NCI-H2081 (cell line): ENCODE measurements at regions not wholly inside any gene's neighbourhood (a gene's known extent, or its start where the extent isn't known, plus 50 kb on each side); places are given as distances from the start of the nearest gene placed in this dataset.
"Not testable (repeated sequence)": the region's sequence is repeated elsewhere in the genome, so short reads cannot be mapped to it uniquely, and the experiment has no call there.

Experiments
- DNase-seq, 2 experiments: peaks; one replicate each; lab custom pipeline; 2025; lab: John Stamatoyannopoulos, UW

DNA sequence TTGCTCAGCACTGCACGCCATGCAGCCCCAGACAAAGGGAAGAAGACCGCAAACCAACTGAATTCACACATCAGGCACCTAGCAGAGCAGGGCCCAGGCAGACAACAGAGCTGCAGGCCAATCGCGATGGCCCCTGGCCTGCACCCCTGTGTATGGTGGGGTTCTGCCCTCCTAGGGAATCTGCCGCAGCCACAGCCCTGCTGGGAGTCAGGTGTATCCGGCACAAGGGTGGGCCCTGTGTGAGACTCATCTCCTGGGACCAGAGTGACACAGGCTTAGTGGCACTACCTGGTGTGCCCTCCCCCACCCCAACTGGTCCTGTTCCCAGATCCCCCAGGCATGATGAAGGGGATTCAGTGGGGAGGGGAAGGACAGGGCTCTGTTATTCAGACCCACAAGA, 122.8 kb downstream of the ATPSCKMT start:
- DNase-seq: no peak

DNA sequence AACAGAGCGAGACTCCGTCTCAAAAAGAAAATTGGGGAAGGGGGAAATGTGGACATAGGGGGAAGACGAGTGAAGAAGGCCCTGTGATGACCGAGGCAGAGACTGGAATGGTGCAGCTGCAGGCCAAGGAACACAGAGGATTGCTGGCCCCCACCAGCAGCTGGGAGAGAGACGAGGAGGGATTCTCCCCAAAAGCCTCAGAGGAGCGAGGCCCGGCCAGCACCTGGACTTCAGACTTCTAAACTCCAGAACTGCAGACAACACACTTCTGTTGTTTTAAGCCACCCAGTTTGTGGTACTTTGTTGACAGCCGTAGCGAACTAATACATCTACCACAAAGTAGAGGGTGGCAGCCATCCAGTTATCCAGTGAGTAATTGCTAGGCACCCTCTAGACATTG, 124.6 kb downstream of the ATPSCKMT start:
- no peak for DNase-seq

DNA sequence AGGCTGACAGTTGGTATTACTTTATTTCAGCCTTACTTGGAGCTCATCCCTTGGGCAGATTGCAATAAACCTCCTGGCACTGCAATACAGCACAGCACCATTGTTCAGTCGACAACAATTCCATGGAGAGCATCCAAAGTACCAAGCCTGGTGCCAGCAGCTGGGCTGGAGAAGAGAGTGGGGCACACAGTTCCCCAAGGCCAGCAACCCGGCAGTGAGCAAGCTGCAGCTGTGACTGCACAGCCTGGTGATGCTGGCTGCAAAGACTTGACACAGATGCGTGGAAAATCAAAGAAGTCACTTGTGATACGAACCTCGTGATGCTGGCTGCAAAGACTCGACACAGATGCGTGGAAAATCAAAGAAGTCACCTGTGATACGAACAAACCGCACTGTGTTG, 125.4 kb downstream of the ATPSCKMT start:
- no peak for DNase-seq

DNA sequence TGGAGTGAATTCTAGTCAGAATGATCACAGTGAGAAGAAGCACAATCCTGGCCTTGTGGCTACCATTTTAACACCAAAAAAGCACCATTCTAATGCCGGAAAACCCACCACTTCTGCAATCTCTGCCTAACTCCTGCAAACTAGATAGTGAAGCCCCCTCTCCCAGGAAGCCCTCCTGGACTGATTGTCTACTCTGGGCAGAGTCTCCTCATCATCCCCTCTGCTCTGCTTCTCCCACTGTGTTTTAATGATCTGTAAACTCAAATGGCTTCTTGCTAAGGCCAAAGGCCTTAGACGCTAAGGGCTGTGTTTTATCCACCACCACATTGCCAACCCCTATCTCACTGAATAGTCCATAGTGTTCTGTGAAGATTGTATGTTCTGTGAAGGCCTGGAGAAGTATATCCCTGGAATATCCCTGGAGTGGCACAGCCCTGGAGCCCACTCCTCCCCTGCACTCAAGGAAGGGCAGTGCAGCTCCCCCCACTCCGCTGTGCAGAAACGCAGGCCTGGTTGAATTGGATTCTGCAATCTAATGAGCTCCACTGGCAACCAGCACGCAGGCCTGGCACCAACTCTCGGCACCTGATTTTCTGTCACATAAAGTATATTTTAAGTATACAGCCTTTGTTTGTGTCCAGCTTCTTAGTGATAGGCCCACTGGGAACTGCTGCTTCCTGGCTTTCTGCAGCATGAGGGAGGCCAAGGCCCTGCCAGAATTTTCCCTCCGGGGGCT, 126.3 kb downstream of the ATPSCKMT start:
- no peak for DNase-seq

DNA sequence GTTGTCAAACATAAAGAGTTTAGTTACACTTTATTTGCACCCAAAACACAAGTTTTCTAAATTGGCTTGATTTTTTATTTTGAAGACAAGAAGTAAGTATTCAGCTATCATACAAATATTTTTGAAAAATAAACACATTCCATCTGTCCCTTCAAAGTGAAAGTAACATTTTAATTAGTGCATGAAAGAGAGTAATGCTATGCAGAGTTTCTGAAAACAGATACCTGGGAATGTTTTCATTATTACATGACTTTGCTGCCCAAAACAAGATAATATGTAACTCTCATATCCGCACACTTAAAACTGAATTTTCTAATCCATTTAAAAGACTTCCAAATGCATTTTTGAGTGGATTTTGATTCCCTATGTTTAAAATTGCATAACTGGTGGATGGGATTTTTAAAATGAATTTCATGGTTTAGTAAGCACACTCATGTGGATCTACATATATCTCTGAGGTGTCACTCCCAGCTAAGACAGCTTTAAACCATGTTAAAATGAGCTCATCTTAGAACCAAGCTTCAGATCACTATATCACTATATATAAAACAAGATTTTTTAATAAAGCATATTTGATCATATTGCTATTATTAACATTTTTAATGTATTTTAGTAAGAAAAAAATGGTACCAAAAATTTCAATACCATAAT, 127.5 kb downstream of the ATPSCKMT start:
- DNase-seq: no peak

DNA sequence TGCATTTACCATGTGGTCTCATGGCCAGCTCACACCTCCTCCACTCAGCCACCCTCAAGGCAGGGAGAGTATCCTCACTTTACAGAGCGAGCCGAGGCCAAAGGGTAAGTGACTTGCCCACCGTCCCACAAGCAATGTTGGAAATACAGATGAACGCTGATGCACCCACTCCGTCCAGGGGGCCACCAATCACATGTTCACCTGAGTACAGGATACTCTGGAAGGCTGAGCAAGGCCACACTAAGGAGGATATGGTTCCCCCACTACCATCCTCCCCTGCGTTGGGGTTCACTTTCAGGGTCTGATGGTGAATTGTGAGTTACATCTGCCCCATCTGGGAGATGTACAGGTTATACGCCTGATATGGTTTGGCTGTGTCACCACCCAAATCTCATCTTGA, 128.8 kb downstream of the ATPSCKMT start:
- DNase-seq: no peak

DNA sequence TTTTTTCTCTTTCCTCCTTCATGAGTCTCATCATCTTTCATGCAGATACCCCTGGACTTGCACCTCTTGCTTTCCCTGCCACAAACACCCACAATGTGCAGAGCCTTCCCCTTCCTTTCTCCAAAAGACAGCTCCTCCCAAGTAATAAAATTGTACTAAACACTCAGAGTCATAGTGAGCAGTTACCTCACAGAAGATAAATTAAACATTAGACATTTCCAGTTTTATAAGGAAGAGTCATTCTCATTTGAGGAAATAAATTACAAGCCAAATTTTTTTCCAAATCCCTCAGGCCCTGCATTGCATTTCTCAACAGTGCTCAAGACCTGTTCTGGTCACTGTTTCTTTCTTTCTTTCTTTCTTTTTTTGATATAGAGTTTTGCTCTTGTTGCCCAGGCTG, 131.5 kb downstream of the ATPSCKMT start:
- DNase-seq: no peak

DNA sequence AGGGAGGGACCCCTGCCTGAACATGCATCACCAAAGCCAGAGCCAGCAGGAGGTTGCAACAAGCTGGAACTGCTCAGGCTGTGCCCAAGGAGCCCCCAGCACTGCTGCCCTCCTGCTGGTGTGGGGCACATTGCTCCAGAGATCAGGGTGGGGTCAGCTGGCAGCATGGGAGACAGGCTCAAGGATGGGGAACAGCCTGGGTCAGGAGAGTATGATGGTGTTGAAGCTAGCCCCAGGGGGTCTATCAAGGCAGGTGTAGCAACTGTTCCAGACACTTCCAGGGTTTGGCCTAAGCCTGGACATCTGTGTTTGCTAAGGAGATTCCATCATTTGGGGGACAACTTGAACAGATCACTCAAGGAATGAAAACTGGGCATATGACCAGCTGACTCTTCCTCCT, 133.1 kb downstream of the ATPSCKMT start:
- no peak for DNase-seq

DNA sequence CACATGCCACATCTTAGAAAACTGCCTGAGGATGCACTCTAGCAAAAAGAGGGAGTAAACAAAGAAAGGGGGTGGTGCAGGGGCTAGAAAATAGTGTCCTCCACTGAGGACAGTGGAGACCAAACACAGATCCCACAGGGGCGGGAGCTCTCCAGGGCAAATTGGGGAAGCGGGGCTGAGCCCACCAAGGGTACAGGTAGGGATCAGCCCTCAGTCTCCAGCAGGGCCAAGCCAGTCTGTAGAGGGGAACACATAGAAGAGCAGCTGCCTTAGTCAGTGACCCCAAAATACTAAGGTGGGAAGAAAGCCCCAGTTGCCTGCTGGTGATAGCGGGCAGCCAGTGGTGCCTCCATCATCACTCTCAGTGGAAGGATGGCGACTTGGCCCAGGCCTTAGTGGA, 134.0 kb downstream of the ATPSCKMT start:
- no peak for DNase-seq

DNA sequence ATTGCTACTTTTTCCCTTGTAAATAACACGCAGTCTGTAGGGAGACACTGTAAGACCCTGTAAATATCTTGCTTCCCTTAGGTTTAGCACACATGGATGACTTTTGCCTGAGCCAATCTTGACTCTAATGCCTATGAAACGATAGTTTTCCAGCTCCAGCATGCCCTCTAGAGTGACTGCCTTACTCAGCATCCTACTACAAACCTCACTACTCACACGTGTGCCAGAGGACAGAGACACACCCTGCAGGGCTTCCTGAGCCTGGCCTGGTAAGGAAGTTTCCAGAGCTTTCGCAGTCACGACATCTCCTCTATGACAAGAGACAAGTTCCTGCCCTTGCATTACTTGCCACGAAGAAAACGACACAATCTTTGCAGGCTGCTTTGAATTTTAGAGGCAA, 138.1 kb downstream of the ATPSCKMT start:
- DNase-seq: peak; percentile 57 to 73

DNA sequence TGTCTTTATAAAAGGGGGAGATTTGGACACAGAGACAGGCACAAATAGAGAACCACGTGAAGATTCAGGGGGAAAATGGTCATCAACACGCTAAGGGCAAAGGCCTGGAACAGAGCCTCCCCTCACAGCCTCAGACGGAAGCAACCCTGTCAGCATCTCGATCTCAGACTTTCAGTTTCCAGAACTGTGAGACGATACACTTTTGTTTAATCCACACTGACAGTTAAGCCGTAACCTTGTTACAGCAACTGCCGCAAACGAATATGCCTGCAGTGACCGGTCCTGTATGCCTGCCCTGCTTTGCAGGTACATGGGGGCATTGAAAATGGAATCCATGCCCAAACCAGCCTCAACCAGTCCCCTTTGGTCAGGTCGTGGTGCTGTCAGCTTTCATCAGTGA, 139.5 kb downstream of the ATPSCKMT start:
- no peak for DNase-seq

DNA sequence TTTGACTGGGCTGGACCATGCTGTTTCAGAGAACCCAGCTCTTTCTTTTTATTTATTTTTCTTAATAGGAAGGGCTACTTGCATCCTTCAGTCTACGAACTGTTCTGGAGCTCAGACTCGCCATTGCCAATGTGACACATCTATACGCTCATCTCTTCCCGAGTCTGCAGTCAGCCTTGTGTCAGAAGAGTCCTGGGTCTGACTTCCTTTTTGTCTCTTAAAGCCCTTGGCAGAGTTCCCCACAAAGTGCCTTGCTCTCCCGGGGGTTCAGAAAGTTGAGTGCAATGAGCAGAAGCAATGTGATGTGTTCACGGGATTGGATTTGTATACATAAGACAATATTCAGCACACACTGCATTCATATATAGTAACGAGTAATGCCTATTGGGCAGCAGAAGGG, 140.4 kb downstream of the ATPSCKMT start:
- DNase-seq: no peak

DNA sequence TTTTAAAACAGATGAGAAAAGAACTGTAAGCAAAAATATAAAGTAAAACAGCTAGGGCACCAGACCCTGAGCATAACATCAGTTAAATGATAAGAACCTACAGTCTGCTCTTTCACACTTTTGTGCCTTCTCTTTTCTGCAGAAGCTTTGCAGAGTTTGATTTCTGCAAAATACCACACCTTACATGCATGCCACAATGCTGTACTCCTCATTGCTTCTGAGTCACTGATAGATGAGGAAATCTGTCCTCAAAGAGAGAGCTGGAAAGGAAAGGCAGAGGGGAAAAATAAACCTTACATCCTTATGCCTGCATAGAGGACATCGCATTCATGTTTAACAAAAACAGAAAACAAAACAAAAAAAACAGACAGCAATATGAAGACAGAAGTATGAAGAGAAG, 142.9 kb downstream of the ATPSCKMT start:
- DNase-seq: no peak

DNA sequence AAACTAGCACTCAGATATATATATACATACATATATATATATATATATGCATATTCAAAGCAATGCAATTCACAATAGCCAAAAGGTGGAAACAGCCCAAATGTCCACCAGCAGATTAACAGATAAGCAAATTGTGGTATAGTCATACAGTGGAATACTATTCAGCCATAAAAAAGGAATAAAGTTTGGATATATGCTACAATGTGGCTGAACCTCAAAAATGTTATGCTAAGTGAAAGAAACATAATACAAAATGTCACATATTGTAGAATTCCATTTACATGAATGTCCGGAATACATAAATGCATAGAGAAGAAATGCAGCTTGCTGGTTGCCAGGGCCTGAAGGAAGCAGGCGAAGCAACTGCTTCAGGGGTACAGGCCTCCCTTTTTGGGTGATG, 143.4 kb downstream of the ATPSCKMT start:
- no peak for DNase-seq

DNA sequence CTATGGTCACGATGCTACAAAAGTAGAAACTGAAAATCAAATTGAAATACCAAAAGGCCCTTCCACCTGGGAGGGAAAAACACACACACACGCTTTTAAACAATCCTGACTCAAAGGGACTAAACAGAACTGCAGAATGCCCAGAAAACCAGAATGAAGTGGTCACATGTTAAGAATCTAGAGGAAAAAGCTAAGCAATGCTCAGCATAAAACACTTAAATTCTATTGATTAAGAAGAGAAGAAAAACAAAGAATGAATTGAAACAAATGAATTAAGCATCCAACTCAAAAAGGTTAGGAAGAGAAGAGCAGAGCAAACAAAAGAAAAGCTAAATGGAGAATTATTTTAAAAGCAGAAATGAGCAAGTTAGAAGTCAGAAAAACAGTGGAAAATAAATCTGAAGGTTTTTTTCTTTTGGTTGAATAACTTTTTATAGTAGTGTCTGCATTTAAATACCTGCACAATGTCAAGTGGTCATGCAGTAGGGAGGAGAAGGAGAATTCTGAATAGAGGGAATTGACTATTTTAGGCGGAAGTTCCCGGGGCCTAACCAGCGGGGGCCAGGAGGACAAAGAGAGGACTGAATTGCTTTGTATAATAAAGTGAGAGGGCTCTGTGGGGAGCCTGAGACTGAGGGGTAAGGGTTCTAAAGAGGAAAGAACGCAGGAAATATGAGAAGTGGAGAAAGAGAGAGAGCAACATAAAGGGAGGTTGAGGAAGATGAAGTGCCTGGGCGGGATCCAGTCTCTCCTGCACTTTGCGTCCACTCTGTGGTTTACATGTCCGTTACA, 146.8 kb downstream of the ATPSCKMT start:
- DNase-seq: no peak

DNA sequence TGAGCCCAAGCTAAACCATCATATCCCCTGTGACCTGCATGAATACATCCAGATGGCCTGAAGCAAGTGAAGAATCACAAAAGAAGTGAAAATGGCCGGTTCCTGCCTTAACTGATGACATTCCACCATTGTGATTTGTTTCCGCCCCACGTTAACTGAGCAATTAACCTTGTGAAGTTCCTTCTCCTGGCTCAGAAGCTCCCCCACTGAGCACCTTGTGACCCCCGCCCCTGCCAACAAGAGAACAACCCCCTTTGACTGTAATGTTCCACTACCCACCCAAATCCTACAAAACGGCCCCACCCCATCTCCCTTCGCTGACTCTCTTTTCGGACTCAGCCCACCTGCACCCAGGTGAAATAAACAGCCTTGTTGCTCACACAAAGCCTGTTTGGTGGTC, 147.5 kb downstream of the ATPSCKMT start:
- not testable (repeated sequence) for DNase-seq

DNA sequence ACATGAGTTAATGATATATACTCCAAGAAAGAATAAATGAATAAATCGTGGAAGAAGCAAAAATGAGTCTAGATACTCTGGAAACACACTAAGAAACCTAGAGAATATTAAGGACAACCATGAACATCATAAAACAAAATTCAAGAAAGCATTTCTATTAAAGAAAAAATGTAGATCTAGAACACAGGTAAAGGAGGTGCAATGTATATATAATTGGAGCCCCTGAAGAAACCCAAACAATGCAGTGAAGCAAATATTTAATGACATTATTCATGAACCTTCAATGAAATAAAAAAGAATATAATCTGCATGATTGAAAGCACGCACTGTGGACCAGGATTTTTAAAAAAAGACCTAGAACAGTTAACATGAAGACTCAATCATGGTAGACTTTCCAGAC, 150.1 kb downstream of the ATPSCKMT start:
- DNase-seq: no peak

DNA sequence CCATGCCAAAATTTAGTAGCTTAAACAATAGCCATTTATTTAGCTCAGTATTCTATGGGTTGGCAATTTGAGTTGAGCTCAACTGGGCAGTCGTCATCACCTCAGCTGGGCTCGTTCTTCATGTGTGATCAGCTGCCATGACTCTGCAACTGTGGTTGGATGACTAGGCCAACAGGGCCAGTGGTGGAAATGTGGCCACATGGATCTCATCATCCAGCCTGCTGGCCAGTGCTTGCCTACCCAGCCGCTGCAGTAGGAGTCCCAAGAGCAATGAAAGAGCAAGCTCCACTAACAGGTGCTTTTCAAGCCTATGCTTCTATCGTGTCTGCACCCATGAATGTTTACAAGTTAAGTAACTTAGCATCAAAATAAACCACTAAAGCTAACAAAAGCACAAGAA, 158.0 kb downstream of the ATPSCKMT start:
- DNase-seq: no peak

DNA sequence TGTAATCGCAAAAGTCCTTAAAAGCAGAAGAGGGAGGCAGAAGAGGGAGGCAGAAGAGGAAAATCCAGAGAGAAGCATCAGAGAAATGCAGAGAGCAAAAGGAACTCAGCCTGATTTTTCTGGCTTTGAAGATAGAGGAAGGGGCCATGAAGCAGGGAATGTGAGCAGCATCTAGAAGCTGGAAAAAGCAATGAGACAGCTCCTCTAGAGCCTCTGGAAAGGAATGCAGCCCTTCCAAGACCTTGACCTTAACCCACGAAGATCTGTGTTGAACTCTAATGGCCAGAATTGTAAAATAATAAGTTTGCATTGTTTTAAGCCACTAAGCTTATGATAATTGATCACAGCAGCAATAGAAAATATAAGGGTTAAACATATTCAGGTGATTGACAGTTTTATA, 159.6 kb downstream of the ATPSCKMT start:
- no peak for DNase-seq

DNA sequence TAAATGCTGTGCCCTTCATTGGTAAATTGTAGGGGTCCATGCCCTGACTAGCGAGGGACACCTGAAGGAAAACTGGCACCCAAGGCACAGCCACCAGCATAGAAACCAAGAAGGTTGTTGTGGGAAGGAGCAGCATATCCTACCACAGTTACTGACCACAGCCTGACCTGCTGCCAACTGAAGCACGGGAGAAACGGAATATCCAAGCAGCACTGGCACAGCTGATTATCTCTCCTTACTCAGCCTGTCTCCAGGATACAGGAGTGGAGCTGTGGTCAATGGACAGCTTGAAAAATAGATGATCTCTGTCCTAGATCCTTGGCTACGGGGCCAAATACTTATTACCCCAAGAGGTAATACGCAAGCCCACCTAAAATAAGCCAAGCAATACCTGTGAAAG, 164.5 kb downstream of the ATPSCKMT start:
- DNase-seq: no peak

DNA sequence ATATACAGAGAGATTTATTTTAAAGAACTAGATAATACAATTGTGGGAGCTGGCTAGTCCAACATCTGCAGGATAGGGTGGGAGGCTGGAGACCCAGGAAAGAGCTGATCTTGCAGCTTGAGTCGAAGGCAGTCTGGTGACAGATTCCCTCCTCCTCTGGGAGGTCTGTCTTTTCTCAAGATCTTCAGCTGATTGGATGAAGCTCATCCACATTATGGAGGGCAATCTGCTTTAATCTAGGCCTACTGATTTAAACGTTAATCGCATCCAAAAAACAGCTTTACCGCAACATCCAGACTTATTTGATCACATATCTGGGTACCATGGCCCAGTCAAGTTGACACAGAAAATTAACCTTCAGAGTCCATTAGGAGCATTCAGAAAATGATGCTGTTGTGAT, 168.1 kb downstream of the ATPSCKMT start:
- no peak for DNase-seq

DNA sequence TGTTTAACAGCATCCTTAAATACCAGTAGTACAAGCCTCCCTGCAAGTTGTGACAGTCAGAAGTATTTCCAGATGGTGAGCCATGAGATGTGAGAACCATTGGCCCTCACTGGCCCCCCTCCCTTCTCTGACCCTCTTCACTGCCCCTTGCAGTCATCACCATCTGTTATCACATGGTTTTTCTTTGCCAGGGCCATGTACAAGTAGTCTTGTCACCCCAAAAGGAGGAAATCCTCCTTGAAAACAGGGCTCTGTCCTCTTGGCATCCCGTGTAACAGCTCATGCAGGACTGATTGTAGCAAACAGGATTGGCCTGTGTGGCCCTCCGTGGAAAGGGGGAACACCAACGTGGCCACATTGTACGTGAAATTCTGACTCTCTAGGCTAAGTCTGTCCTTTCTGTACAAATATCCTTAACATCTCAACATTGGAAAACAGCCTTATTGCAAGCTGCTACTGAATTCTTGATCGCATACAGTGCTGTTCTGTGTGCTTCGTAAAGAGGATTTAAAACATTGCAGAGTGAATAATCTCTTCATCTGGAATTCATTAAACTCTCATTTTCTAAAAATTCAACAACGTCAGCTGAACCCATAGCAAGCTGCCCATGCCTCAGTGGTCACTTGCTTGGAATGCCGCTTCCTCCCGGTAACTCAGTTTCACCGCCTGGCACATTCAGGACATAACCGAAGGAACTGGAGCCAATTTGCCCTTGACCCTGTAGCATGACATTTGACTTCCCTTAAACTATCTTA, 171.7 kb downstream of the ATPSCKMT start:
- no peak for DNase-seq
